PC-9 (cell line): ENCODE measurements at regions not wholly inside any gene's neighbourhood (a gene's known extent, or its start where the extent isn't known, plus 50 kb on each side); places are given as distances from the start of the nearest gene placed in this dataset.

Experiments used
- BruUV-seq: library from RNA; stranded (reverse); fragments of 400-500 nt; replicated peaks from 2 replicates; lab custom pipeline; 2021; lab: Mats Ljungman, UMichigan
- CTCF ChIA-PET: fragments of 300-600 bp; sonication (Branson Sonifier 250); formaldehyde crosslinking; loops from one replicate; lab custom pipeline; 2022; ENCODE audit warnings: antibody characterized with exemption; lab: Charles Lee
- POLR2A ChIA-PET: fragments of 300-600 bp; sonication (Branson Sonifier 250); formaldehyde crosslinking; loops from one replicate; lab custom pipeline; 2022; ENCODE audit warnings: antibody characterized with exemption; ENCODE audit not compliant: unreplicated experiment; lab: Charles Lee
- DNase-seq, 2 experiments: peaks; one replicate each; pipeline versions ENCODE4 v3.0.0 to v3.0.0-alpha.2; 2015 to 2022; ENCODE audit warnings: mixed read lengths in 1 of 2
- H2AFZ ChIP-seq: fragments of 200-600 bp; sonication (generic); 2 replicates; pipeline ENCODE4 v1.8.1; 2017; ENCODE audit warnings: antibody characterized with exemption
- H3F3A ChIP-seq: fragments of 200-600 bp; sonication (generic); 2 replicates; pipeline ENCODE4 v1.8.1; 2017; ENCODE audit warnings: antibody characterized with exemption, mild to moderate bottlenecking, low read depth; ENCODE audit not compliant: insufficient read depth
- H3K27ac ChIP-seq: fragments of 200-600 bp; sonication (generic); 2 replicates; pipeline ENCODE4 v1.6.1; 2016; ENCODE audit warnings: mixed run types
- H3K27me3 ChIP-seq: fragments of 200-600 bp; sonication (generic); 2 replicates; pipeline ENCODE4 v1.6.1; 2016; ENCODE audit warnings: low read depth, mixed run types; ENCODE audit not compliant: insufficient read depth
- H3K36me3 ChIP-seq: fragments of 200-600 bp; sonication (generic); 2 replicates; pipeline ENCODE4 v1.6.1; 2016; ENCODE audit warnings: low read depth, mixed run types
- H3K4me1 ChIP-seq: fragments of 200-600 bp; sonication (generic); replicated peaks from 2 replicates; pipeline ENCODE4 v1.6.1; 2016; ENCODE audit warnings: mixed run types; ENCODE audit not compliant: insufficient read depth
- H3K4me2 ChIP-seq: fragments of 200-600 bp; sonication (generic); 2 replicates; pipeline ENCODE4 v1.6.1; 2017; ENCODE audit warnings: mixed run types
- H3K4me3 ChIP-seq: fragments of 200-600 bp; sonication (generic); 2 replicates; pipeline ENCODE4 v1.6.1; 2016; ENCODE audit warnings: mixed run types
- H3K79me2 ChIP-seq: fragments of 200-600 bp; sonication (generic); 2 replicates; pipeline ENCODE4 v1.6.1; 2017; ENCODE audit warnings: low read depth, mixed run types
- H3K9me2 ChIP-seq: fragments of 200-600 bp; sonication (generic); 2 replicates; pipeline ENCODE4 v1.8.1; 2017; ENCODE audit warnings: mild to moderate bottlenecking; ENCODE audit not compliant: insufficient read depth
- H3K9me3 ChIP-seq: fragments of 200-600 bp; sonication (generic); 2 replicates; pipeline ENCODE4 v1.8.1; 2016; ENCODE audit warnings: low read depth; ENCODE audit not compliant: insufficient read depth
- H4K20me1 ChIP-seq: fragments of 200-600 bp; sonication (generic); 2 replicates; pipeline ENCODE4 v1.8.1; 2017; ENCODE audit not compliant: insufficient read depth
- EZH2 ChIP-seq: fragments of 200-600 bp; sonication (generic); IDR thresholded peaks from 2 replicates; pipeline ENCODE4 v1.8.0; 2017; ENCODE audit warnings: antibody characterized with exemption, low read depth
- intact Hi-C: fragments of 100-400 bp; cut with micrococcal nuclease; formaldehyde crosslinking; loops from one replicate; pipeline ENCODE4 v1.10.0; 2022; ENCODE audit not compliant: unreplicated experiment
- TF ChIP-seq, protein P1 (sequence below): fragments of 200-600 bp; sonication (generic); conservative IDR thresholded peaks from 2 replicates; pipeline ENCODE4 v1.6.1; 2017; ENCODE audit warnings: mixed run types, antibody characterized with exemption, mild to moderate bottlenecking, moderate library complexity

- DNase-seq, result peak in 1 of 2 experiments; percentile 53
- no TSS peak for BruUV-seq
Measured at GRCh38 chr3:109707617-109708016, 370.3 kb upstream of the DPPA4 start.

DNA sequence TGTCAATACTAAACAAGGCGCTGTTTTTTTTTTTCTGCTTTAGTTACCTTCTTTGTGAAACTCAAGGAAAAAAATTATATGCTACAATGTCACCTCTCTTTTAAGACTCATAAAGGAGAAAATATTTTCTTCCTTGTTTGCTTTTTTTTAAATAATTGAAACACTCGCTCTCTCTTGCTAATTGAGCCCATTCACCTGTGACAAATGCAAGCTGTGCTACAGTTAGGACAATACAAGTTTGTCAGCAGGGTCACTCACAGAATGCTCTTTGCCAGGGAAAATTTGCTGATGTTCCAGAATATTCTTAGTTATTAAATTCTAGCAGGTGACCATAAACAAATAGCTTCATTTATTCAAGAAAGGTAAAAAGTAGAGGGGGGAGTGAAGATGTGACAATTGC, 375.9 kb upstream of the DPPA4 start:
- no TSS peak for BruUV-seq
- no peak overlapping the region for H3K4me3 ChIP-seq
- H3K4me1 ChIP-seq, result no peaks in the 10 kb centered on the region
- no peaks in the 10 kb centered on the region for H3K36me3 ChIP-seq
- H3K27me3 ChIP-seq, result 0 out of 2 replicates have a peak, but pooled peaks cover 9% of the 10 kb centered on the region
- H3K27ac ChIP-seq, result no peak overlapping the region
- H4K20me1 ChIP-seq, result no peaks in the 10 kb centered on the region
- CTCF ChIA-PET, result no interaction called here
- intact Hi-C loops, result no loop called here
- no peaks in the 10 kb centered on the region for H3K79me2 ChIP-seq
- H3K9me2 ChIP-seq, result no peaks in the 10 kb centered on the region
- TF ChIP-seq EZH2, result no peak
- TF ChIP-seq, protein P1, sequence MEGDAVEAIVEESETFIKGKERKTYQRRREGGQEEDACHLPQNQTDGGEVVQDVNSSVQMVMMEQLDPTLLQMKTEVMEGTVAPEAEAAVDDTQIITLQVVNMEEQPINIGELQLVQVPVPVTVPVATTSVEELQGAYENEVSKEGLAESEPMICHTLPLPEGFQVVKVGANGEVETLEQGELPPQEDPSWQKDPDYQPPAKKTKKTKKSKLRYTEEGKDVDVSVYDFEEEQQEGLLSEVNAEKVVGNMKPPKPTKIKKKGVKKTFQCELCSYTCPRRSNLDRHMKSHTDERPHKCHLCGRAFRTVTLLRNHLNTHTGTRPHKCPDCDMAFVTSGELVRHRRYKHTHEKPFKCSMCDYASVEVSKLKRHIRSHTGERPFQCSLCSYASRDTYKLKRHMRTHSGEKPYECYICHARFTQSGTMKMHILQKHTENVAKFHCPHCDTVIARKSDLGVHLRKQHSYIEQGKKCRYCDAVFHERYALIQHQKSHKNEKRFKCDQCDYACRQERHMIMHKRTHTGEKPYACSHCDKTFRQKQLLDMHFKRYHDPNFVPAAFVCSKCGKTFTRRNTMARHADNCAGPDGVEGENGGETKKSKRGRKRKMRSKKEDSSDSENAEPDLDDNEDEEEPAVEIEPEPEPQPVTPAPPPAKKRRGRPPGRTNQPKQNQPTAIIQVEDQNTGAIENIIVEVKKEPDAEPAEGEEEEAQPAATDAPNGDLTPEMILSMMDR, result no peak
- no peaks in the 10 kb centered on the region for H3F3A ChIP-seq
- POLR2A ChIA-PET, result no interaction called here
- no peak overlapping the region for H3K4me2 ChIP-seq
- no peaks in the 10 kb centered on the region for H3K9me3 ChIP-seq
- DNase-seq, result no peak
- no peak overlapping the region for H2AFZ ChIP-seq

More at GRCh38 chr3:109707617-109708016, 370.3 kb upstream of the DPPA4 start:
- Histone ChIP-seq H3K9me2 (0 out of 2 replicates have a peak, but pooled peaks cover 3% of the 10 kb centered on the region), H4K20me1 (no peaks in the 10 kb centered on the region), H3K27me3 (no peaks in the 10 kb centered on the region), H3K4me1 (peaks cover 9% of the 10 kb centered on the region), H2AFZ (no peak overlapping the region), H3K4me2 (no peak overlapping the region), H3F3A (no peaks in the 10 kb centered on the region), H3K9me3 (no peaks in the 10 kb centered on the region; the same call in 1 of the 2 replicates), H3K4me3 (no peak overlapping the region), H3K36me3 (no peaks in the 10 kb centered on the region), H3K27ac (no peak overlapping the region), H3K79me2 (no peaks in the 10 kb centered on the region)
- POLR2A ChIA-PET, result no interaction called here
- no peak for TF ChIP-seq EZH2
- TF ChIP-seq, protein P1, result no peak
- intact Hi-C loops, result no loop called here
- CTCF ChIA-PET, result no interaction called here

GRCh38 chr3:109715707-109716106, 378.4 kb upstream of the DPPA4 start:
- Histone ChIP-seq H4K20me1 (no peaks in the 10 kb centered on the region), H3K9me3 (no peaks in the 10 kb centered on the region), H3K4me1 (no peaks in the 10 kb centered on the region), H2AFZ (no peak overlapping the region), H3F3A (no peaks in the 10 kb centered on the region), H3K79me2 (no peaks in the 10 kb centered on the region), H3K9me2 (no peaks in the 10 kb centered on the region), H3K27ac (no peak overlapping the region), H3K4me3 (no peak overlapping the region), H3K4me2 (no peak overlapping the region), H3K36me3 (no peaks in the 10 kb centered on the region), H3K27me3 (0 out of 2 replicates have a peak, but pooled peaks cover 11% of the 10 kb centered on the region)
- intact Hi-C loops, result no loop called here
- BruUV-seq, result no TSS peak
- no peak for DNase-seq
- POLR2A ChIA-PET, result no interaction called here
- TF ChIP-seq EZH2, result no peak
- TF ChIP-seq, protein P1, result no peak
- CTCF ChIA-PET, result no interaction called here
